Keratinocyte (primary cell): ENCODE measurements at regions not wholly inside any gene's neighbourhood (a gene's known extent, or its start where the extent isn't known, plus 50 kb on each side); places are given as distances from the start of the nearest gene placed in this dataset.

ENCODE experiments used
- DNase-seq: peaks from one replicate; pipeline ENCODE4 v3.0.0-alpha.2; 2011; ENCODE audit warnings: low read depth, missing footprints, low spot score
- FAIRE-seq: peaks from 2 replicates; lab custom pipeline; 2011; peaks lifted over from hg19 to GRCh38; lab: Jason Lieb, UNC
- H2AFZ ChIP-seq: 2 replicates; pipeline ENCODE4 v1.6.0; 2012; ENCODE audit warnings: low read length, control low read depth, inconsistent platforms; ENCODE audit not compliant: control insufficient read depth
- H3K27ac ChIP-seq: 2 replicates; pipeline ENCODE4 v1.5.1; 2011; ENCODE audit warnings: low read length; ENCODE audit not compliant: control insufficient read depth, insufficient read depth
- H3K27me3 ChIP-seq: 3 replicates; pipeline ENCODE4 v1.6.0; 2011; ENCODE audit warnings: low read length; ENCODE audit not compliant: control insufficient read depth, insufficient read depth; ENCODE audit errors: extremely low read depth
- H3K36me3 ChIP-seq, 2 experiments: 2 replicates in 1 of 2; 3 replicates in 1 of 2; pipeline ENCODE4 v1.5.1; 2011; ENCODE audit warnings: low read length in 2 of 2, mild to moderate bottlenecking in 1 of 2; ENCODE audit not compliant: control insufficient read depth in 2 of 2, insufficient read depth in 2 of 2; ENCODE audit errors: extremely low read depth in 1 of 2
- H3K4me1 ChIP-seq: 3 replicates; pipeline ENCODE4 v1.5.1; 2011; ENCODE audit warnings: low read length; ENCODE audit not compliant: control insufficient read depth, insufficient read depth; ENCODE audit errors: extremely low read depth
- H3K4me2 ChIP-seq: 3 replicates; pipeline ENCODE4 v1.6.0; 2011; ENCODE audit warnings: low read depth, low read length; ENCODE audit not compliant: control insufficient read depth, insufficient read depth; ENCODE audit errors: extremely low read depth
- H3K4me3 ChIP-seq, 3 experiments: fragments of 200-600 bp in 1 of 3; sonication (generic) in 1 of 3; 2 replicates in 2 of 3; 3 replicates in 1 of 3; pipeline ENCODE4 v1.5.1; 2011 to 2016; ENCODE audit warnings: low read length in 3 of 3, mild to moderate bottlenecking in 3 of 3, control low read depth in 2 of 3, inconsistent platforms in 1 of 3, low read depth in 1 of 3, mixed read lengths in 1 of 3, mixed run types in 1 of 3, moderate library complexity in 1 of 3; ENCODE audit not compliant: control insufficient read depth in 2 of 3, insufficient read depth in 2 of 3; ENCODE audit errors: extremely low read depth in 1 of 3
- H3K79me2 ChIP-seq: 2 replicates; pipeline ENCODE4 v1.6.0; 2012; ENCODE audit warnings: low read length; ENCODE audit not compliant: control insufficient read depth, insufficient read depth
- H3K9ac ChIP-seq: 3 replicates; pipeline ENCODE4 v1.6.0; 2011; ENCODE audit warnings: low read length; ENCODE audit not compliant: control insufficient read depth, insufficient read depth; ENCODE audit errors: extremely low read depth
- H3K9me1 ChIP-seq: 3 replicates; pipeline ENCODE4 v1.6.0; 2011; ENCODE audit warnings: low read length; ENCODE audit not compliant: control insufficient read depth, insufficient read depth; ENCODE audit errors: extremely low read depth
- H3K9me3 ChIP-seq: 2 replicates; pipeline ENCODE4 v1.5.1; 2012; ENCODE audit warnings: low read depth, low read length; ENCODE audit not compliant: control insufficient read depth
- H4K20me1 ChIP-seq: 3 replicates; pipeline ENCODE4 v1.6.0; 2011; ENCODE audit warnings: low read length; ENCODE audit not compliant: control insufficient read depth, insufficient read depth; ENCODE audit errors: extremely low read depth
- EZH2 ChIP-seq: IDR thresholded peaks from one replicate; pipeline ENCODE4 v1.6.1; 2012; ENCODE audit warnings: inconsistent platforms, mild to moderate bottlenecking, low read length, moderate library complexity
- dilution Hi-C: fragments of 300-500 bp; cut with MboI; formaldehyde crosslinking; loops from one replicate; pipeline ENCODE4 v1.7.0; 2020; ENCODE audit warnings: low sequenced_read_pairs; ENCODE audit not compliant: extremely low pct_ligation_motif_present
- TF ChIP-seq, protein P1 (sequence below), 3 experiments: IDR thresholded peaks in 1 of 3; conservative IDR thresholded peaks in 1 of 3; optimal IDR thresholded peaks in 1 of 3; 2 replicates in 2 of 3; 3 replicates in 1 of 3; pipeline versions ENCODE3 to v1.5.1; 2011; ENCODE audit warnings: low read length in 3 of 3, mild to moderate bottlenecking in 3 of 3, moderate library complexity in 2 of 3, control low read depth in 1 of 3, inconsistent platforms in 1 of 3; ENCODE audit not compliant: insufficient read depth in 2 of 3; ENCODE audit errors: extremely low read depth in 1 of 3

DNA sequence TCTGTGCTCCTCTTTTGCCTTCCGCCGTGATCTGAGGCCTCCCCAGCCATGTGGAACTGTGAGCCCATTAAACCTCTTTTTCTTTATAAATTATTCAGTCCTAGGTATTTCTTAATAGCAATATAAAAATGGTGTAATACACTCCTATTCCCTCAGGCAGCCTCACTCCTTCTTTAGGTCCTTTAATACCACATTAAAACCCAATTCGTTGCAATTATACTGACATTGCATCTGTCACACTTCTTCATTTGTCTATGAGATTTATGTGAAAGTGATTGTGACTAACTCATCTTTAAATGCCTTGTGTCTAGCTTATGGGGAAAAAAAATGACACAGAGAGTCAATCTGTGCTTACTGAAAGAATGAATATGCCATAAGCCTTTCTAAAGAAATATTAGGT lies 1035.2 kb upstream of the SLIT2 start:
- Histone ChIP-seq H4K20me1 (no peaks in the 10 kb centered on the region), H3K79me2 (no peaks in the 10 kb centered on the region), H3K9me3 (no peaks in the 10 kb centered on the region), H3K4me2 (no peak overlapping the region), H3K9me1 (no peaks in the 10 kb centered on the region), H3K4me1 (no peaks in the 10 kb centered on the region), H3K9ac (no peak overlapping the region), H2AFZ (no peak overlapping the region), H3K4me3 (no peak overlapping the region), H3K27me3 (no peaks in the 10 kb centered on the region), H3K27ac (no peak overlapping the region), H3K36me3 (no peaks in the 10 kb centered on the region)
- no peak for TF ChIP-seq EZH2
- TF ChIP-seq, protein P1, sequence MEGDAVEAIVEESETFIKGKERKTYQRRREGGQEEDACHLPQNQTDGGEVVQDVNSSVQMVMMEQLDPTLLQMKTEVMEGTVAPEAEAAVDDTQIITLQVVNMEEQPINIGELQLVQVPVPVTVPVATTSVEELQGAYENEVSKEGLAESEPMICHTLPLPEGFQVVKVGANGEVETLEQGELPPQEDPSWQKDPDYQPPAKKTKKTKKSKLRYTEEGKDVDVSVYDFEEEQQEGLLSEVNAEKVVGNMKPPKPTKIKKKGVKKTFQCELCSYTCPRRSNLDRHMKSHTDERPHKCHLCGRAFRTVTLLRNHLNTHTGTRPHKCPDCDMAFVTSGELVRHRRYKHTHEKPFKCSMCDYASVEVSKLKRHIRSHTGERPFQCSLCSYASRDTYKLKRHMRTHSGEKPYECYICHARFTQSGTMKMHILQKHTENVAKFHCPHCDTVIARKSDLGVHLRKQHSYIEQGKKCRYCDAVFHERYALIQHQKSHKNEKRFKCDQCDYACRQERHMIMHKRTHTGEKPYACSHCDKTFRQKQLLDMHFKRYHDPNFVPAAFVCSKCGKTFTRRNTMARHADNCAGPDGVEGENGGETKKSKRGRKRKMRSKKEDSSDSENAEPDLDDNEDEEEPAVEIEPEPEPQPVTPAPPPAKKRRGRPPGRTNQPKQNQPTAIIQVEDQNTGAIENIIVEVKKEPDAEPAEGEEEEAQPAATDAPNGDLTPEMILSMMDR (optimal IDR thresholded peaks at IDR 0.05 in 1 of 3, IDR thresholded peaks at IDR 0.05 in 1 of 3, conservative IDR thresholded peaks at IDR 0.05 in 1 of 3; ENCODE audit: extremely low read depth in 1 of 3, insufficient read depth in 2 of 3, low read length in 3 of 3), result no peak
- DNase-seq (no peak), FAIRE-seq (no peak)
- dilution Hi-C loops, result no loop called here

DNA sequence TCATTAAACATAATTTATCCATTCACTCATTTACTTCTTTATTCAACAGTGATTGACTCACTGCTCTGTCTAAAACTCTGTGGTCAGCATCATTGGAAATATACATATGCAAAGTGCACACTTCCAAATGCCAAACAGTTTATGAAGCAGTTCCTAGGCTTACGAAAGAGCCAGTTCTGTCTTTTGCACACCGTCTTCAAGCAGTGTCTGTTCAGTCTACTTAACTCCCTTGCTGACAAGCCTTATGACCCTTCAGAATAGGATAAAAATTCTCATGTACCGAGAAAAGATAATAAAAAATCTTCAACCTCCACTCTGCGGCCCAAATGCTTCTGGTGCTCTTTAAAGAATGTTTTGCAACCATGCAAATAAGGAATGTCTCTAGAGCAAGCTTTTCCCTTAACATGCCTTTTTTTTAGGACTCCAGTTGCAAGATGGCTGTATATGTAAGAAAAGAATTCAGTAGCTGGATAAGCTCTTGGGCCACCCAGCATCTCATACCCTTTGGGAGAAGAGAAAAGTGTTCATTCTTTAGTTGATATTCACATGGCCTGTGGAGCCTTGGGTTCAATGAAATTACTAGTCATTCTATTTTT lies 1037.0 kb upstream of the SLIT2 start:
- Histone ChIP-seq H3K4me1 (no peaks in the 10 kb centered on the region), H3K27ac (no peak overlapping the region), H3K27me3 (no peaks in the 10 kb centered on the region), H3K36me3 (no peaks in the 10 kb centered on the region), H3K9ac (no peak overlapping the region), H4K20me1 (no peaks in the 10 kb centered on the region), H3K9me1 (no peaks in the 10 kb centered on the region), H2AFZ (no peak overlapping the region), H3K79me2 (no peaks in the 10 kb centered on the region), H3K4me3 (no peak overlapping the region), H3K9me3 (no peaks in the 10 kb centered on the region), H3K4me2 (no peak overlapping the region)
- TF ChIP-seq EZH2, result no peak
- TF ChIP-seq, protein P1 (optimal IDR thresholded peaks at IDR 0.05 in 1 of 3, IDR thresholded peaks at IDR 0.05 in 1 of 3, conservative IDR thresholded peaks at IDR 0.05 in 1 of 3; ENCODE audit: extremely low read depth in 1 of 3, insufficient read depth in 2 of 3, low read length in 3 of 3), result no peak
- dilution Hi-C loops, result no loop called here
- FAIRE-seq, result no peak
- DNase-seq, result no peak
